HG03432 (cell line): ENCODE measurements at regions not wholly inside any gene's neighbourhood (a gene's known extent, or its start where the extent isn't known, plus 50 kb on each side); places are given as distances from the start of the nearest gene placed in this dataset.
"Not testable (repeated sequence)": the region's sequence is repeated elsewhere in the genome, so short reads cannot be mapped to it uniquely, and the experiment has no call there.

ENCODE experiments used
- ATAC-seq: cut with Tn5 transposase; IDR thresholded peaks from one replicate; pipeline ENCODE4 v1.9.1; 2021; ENCODE audit warnings: mild to moderate bottlenecking, moderate library complexity; ENCODE audit not compliant: unreplicated experiment

GRCh38 chr5:56733580-56733979 is 81.8 kb upstream of the MAP3K1 start:
- ATAC-seq, result no peak

DNA sequence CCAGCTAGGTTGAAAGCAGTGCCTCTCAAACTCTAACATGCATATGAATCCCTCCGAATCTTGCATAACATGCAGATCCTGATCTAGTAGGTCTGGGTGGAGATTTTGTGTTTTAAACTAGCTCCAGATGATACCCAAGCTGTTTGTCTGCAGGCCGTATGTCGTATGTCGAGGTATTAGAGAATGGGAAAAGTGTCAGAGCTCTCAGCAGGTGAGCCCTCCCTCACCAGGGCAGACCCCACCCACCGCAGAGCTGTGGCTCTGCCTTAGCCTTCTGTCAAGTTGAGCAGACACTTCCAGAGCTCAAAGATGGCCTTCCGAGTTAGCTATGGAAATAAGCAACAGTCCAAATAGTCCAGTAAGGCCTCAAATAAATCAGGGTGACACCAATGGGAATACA is 83.2 kb upstream of the MAP3K1 start:
- no peak for ATAC-seq

DNA sequence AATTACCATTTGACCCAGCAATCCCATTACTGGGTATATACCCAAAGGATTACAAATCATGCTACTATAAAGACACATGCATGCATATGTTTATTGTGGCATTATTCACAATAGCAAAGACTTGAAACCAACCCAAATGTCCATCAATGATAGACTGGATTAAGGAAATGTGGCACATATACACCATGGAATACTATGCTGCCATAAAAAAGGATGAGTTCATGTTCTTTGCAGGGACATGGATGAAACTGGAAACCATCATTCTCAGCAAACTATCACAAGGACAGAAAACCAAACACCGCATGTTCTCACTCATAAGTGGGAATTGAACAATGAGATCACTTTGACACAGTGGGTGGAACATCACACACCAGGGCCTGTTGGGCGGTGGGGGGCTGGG is 83.9 kb upstream of the MAP3K1 start:
- not testable (repeated sequence) for ATAC-seq

- ATAC-seq, result no peak
Observed at GRCh38 chr5:56729488-56729887, 85.9 kb upstream of the MAP3K1 start.

GRCh38 chr5:56725711-56726411 is 89.5 kb upstream of the MAP3K1 start:
- ATAC-seq, result no peak

DNA sequence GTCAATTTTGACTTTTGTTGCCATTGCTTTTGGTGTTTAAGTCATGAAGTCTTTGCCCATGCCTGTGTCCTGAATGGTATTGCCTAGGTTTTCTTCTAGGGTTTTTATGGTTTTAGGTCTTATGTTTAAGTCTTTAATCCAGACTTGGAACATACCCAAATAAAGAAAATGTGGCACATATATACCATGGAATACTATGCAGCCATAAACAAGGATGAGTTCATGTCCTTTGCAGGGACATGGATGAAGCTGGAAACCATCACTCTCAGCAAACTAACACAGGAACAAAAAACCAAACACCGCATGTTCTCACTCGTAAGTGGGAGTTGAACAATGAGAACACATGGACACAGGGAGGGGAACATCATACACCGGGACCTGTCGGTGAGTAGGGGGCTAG is 90.5 kb upstream of the MAP3K1 start:
- not testable (repeated sequence) for ATAC-seq

DNA sequence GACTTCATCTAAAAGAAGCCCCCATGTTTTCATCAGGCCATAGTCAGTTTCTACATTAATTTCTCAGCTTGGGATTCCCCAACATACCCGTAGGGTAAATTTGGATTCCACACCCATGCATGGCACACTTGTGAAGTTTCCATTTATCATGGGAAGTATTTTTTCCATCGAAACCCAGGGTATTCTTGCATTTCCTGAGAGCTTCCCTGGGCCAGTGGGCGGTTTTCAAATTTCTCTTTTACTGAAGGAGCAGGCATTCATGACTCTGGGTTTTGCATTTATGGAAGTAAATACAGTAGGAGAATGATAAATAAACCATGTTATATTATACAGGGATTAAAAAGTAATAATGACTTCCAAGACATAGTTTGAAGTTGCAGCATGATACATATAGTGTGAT is 93.0 kb upstream of the MAP3K1 start:
- no peak for ATAC-seq

DNA sequence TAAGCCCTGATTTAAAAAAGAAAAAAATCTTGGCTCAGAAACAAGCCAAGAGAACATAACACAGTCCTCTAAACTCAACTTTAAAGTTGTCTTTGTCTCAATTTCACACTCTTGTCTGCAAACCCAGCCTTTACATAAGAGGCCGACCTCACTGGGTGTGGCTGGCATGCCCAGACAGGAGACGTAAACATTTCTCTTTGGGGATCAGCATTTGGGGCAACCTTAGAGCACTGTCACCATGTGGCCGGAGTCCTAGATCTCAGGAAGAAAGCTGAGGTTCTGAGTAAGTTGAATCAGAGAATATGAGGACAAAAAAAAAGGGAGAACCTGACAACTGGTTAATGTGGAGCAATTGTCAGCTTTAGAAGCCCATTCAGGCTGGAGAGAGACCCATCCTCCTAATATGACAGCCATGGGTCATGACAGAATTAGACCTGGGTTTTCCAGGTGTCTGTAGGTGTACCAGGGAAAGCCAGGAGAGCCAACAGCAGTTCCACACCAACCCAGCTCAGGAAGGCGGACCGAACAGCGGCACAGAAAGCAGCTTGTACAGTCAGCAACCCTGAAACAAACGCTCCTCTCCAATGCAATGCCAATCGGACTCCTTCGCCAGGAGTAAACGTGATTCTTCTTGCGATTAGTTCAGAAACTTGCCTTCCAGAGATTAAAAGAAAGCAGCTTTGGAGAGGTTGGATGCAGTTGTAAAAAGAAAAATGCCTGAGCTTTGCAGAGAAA is 97.9 kb upstream of the MAP3K1 start:
- ATAC-seq, result no peak

DNA sequence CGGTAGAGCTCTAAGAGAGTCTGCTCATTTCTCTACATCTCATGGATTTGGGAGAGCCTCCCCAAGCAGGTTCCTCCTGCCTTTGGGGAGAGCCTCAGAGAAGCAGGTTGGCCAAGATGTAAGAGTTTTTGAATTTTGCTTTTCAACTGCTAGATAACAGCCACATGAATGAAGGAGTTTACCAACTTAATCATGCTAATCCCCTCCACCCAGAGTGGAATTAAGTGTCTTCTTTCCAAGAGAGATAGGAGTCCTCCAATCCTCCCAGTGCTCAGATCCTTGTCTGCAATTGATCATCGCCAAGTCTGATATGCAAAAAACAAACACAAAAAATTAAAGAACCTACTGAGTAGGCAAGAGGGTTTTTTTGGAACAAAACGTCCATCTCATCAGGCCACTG is 99.4 kb upstream of the MAP3K1 start:
- ATAC-seq, result no peak

GRCh38 chr5:56712895-56713591 is 102.3 kb upstream of the MAP3K1 start:
- no peak for ATAC-seq

GRCh38 chr5:56710826-56711590 is 104.3 kb upstream of the MAP3K1 start:
- ATAC-seq, result no peak

- ATAC-seq, result no peak
Observed at GRCh38 chr5:56706504-56706903, 108.8 kb upstream of the MAP3K1 start.

DNA sequence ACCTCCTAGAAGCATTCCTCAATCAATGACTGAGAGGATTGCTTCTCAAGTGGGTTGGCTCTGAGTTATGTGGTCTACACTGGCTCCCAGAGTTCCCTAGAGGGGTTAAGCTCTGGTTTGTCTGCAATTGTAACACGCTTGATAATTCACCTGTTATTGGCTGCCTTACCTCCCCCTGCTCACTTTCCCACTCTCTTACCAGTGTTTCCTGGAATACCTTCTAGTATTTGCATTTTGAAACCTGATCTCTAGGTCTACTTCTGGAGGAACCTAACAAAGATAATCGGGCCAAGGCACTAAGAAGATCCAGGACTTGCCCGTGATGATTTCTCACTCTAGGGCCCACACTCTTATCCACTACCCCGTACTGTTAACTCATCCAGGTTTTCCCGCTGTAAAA is 110.1 kb upstream of the MAP3K1 start:
- no peak for ATAC-seq

DNA sequence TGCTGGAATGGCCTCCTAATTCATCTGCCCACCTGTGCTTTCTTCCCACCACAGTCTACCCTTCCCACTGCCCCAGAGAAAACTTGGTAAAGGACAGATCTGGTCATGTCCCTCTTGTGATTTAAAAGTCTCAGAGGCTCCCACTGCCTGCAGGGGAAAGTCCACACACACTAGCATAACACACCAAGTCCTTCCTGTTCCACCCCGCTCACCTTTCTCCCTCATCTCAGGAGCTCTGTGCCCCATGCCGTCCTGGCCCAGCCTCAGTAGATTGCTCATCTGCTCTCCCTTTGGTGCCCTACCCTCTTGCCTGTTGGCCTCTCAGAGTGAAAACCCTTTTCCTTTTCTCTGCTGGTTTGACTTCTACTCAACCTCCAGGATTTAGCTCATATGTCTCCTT is 111.4 kb upstream of the MAP3K1 start:
- ATAC-seq, result no peak

- ATAC-seq, result no peak
Observed at GRCh38 chr5:56700711-56701110, 114.6 kb upstream of the MAP3K1 start.

DNA sequence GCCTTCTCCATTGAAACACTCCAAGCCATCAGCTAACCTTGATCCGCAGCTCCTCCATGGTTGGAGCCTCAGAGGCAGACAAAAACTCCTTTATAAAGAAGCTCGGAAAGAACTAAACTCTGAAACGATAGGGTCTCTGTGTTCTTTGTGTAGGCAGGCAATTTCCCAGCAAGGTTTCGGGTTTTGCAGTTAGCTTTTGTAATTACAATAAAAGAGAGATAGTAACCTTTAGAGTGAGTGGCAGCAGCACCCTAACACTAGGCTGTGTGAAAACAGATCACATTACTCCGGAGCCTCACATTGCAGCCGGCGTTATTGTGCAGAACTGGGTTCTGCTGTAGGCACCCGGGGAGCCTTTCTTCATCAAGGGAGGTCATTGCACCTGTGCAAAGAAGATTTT is 115.8 kb upstream of the MAP3K1 start:
- ATAC-seq, result no peak

DNA sequence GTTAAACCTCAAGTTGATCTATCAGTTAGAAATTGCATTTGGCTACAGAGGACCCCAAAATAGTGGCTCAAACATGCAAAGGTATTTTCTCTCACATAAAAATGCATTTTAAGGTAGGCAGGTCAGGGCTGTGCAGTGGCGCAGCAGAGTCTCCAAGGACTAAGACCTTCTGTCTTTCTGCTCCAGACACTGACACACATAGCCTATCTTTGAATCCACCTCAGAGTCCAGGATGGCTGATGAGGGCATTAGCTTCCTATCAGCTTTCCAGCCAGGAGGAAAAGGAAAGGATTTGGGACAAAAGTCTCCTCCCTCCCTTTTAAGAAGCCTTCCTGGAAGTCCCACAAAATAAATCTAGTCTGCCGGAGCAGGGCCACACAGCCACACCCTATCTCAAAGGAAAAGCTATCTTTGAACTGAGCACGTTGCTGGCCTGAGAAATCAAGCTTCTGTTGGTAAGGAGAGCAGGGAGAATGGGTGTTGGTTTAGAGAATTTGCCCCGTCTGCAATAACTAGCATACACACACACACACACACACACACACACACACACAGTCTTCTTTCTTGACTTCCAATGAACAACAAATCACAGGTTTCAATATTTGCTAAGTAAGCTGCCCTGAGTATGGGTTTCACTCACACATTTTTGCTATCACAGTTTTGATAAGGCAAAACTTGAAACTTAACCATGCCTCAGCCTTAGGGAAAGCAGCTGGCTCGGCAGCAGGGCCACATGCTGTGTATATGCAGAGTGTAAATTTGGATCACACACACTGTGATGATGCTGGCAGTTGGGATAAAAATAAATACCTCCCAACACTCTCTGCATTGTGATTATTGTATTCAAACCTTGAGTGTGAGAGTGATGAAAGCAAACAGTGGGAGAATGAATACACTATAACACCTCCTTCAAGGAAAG is 116.6 kb upstream of the MAP3K1 start:
- ATAC-seq, result no peak

DNA sequence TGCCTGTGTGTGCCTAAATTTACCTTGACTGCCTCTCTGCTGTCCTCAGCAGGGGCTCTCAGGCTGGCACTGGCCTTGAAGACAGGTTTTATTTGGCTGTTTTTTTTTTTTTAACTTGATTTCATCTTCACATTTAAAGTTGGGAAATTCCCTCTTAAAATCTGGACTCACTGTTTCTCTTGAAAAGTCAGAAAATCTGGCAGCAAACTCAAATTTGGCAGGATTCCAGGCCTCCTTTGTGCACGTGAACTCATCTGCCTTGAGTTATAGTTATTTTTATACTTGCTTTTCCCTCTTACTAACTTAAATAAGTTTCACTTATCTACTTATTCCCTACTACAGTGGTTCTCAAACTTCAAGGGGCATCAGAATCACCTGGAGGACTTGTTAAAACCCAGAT is 118.4 kb upstream of the MAP3K1 start:
- no peak for ATAC-seq

GRCh38 chr5:56693220-56693579 is 122.1 kb upstream of the MAP3K1 start:
- ATAC-seq, result no peak
